ENCODE measurements at regions not wholly inside any gene's neighbourhood (a gene's known extent, or its start where the extent isn't known, plus 50 kb on each side); places are given as distances from the start of the nearest gene placed in this dataset.

DNA sequence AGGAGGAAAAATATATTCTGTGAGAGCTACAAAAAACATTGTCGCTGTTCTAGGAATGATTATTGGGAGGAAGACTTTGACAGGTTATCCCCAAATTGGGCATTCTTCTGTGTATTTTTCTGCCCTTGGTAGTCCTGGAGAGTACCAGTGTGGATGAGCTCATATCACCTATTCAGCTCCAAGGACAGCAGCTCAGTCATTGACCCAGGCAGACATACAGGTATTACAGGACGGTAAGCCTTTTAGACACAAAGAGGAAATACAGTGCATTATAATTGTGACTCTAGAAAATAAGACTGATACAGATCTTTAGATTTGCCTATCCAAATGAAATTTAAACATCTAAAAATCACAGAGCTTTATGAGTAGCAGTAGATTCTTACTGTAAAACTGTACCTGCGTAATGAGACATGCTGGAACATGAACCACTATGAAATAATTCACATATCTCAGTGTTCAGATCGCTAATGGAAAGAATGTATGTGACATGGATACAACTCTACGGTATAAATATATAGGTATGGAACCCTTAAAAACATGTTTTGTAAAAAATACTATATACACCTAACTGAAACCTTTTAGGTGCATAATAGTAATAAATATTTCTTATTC is 56.0 kb downstream of the PLK2 start:
- TF ChIP-seq, protein P1, sequence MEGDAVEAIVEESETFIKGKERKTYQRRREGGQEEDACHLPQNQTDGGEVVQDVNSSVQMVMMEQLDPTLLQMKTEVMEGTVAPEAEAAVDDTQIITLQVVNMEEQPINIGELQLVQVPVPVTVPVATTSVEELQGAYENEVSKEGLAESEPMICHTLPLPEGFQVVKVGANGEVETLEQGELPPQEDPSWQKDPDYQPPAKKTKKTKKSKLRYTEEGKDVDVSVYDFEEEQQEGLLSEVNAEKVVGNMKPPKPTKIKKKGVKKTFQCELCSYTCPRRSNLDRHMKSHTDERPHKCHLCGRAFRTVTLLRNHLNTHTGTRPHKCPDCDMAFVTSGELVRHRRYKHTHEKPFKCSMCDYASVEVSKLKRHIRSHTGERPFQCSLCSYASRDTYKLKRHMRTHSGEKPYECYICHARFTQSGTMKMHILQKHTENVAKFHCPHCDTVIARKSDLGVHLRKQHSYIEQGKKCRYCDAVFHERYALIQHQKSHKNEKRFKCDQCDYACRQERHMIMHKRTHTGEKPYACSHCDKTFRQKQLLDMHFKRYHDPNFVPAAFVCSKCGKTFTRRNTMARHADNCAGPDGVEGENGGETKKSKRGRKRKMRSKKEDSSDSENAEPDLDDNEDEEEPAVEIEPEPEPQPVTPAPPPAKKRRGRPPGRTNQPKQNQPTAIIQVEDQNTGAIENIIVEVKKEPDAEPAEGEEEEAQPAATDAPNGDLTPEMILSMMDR (IDR thresholded peaks at IDR 0.05): no peak
- no peak for TF ChIP-seq POLR2A (IDR thresholded peaks at IDR 0.05)
- WGBS, 2 donors: 60 to 70% methylated on average over 5 of the region's 5 CpGs
- no peak overlapping the region for H3K4me3 ChIP-seq (ENCODE audit: low read depth, poor library complexity, severe bottlenecking)
- no peak for DNase-seq (ENCODE audit: low spot score in 2 of 2)
- intact Hi-C loops (cut with DNase I; ENCODE audit: low total_unique reads): no loop called here

DNA sequence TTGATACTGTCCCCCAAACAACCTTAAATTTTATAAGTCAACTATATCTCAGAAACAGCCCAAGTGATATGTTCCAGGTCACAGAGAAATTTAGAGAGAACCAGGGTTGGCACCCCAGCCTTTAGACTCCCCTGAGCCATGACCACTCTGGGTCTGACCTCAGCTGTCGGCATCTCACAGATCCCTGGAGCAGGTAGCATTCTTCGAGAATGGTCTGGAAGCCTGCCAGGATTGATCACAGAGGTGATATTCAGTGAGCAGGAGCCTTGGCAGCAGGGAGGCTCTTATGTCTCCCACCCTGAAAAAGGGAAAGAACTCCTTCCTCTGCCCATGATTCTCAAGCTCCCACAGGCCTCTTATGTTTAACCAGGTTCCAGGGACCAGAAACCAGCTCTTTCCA is 58.2 kb downstream of the PLK2 start:
- TF ChIP-seq, protein P1 (IDR thresholded peaks at IDR 0.05): no peak
- TF ChIP-seq POLR2A (IDR thresholded peaks at IDR 0.05): no peak
- WGBS, 2 donors: 64 to 77% methylated on average over 2 of the region's 2 CpGs
- no peak for DNase-seq (ENCODE audit: low spot score in 2 of 2)
- intact Hi-C loops (cut with DNase I; ENCODE audit: low total_unique reads): no loop called here
- H3K4me3 ChIP-seq (ENCODE audit: low read depth, poor library complexity, severe bottlenecking): no peak overlapping the region

DNA sequence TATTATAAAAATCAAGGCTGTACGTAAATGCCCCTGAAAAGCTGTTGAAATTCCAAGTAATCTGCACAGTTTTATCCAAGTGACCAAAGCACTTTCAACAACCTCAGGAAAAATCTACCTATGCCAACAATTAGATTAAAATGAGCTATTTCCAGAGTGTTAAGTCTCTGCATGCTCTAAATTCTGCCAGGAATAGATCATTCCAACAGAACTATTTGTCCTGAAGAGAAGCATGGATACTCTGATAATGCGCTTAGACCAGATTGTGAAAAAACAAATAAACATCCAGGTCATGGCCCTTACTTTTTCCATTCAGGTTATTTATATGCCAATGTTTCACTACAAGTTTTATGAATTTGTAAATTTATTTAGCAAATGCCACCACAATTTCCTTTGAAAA is 59.1 kb downstream of the PLK2 start:
- intact Hi-C loops (cut with DNase I; ENCODE audit: low total_unique reads): no loop called here
- WGBS, 2 donors: 55 to 66% methylated on average over 2 of the region's 2 CpGs
- no peak overlapping the region for H3K4me3 ChIP-seq (ENCODE audit: low read depth, poor library complexity, severe bottlenecking)
- DNase-seq (ENCODE audit: low spot score in 2 of 2): no peak
- TF ChIP-seq, protein P1 (IDR thresholded peaks at IDR 0.05): no peak
- no peak for TF ChIP-seq POLR2A (IDR thresholded peaks at IDR 0.05)

DNA sequence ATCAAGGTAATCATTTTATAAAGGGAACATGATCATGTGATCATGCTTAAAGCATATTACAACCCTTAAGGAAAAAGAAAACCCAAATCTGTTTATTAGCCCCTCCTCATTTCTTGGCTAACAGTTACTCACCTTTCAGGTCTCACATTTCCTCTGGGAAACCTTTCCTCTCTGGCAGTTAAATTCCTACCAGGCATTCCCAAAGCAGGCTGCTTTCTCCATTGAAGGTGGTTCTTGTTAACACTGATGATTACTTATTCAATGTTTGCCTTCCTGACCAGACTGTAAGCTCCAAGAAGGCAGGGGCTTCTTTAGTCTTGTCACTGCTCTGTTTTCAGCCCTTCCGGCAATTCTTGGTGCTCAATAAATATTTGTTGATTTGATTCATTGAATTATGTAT is 59.9 kb downstream of the PLK2 start:
- TF ChIP-seq POLR2A (IDR thresholded peaks at IDR 0.05): no peak
- TF ChIP-seq, protein P1 (IDR thresholded peaks at IDR 0.05): no peak
- intact Hi-C loops (cut with DNase I; ENCODE audit: low total_unique reads): no loop called here
- WGBS, 2 donors: 93% methylated on average over 1 of the region's 1 CpG
- DNase-seq (ENCODE audit: low spot score in 2 of 2): no peak
- no peak overlapping the region for H3K4me3 ChIP-seq (ENCODE audit: low read depth, poor library complexity, severe bottlenecking)

DNA sequence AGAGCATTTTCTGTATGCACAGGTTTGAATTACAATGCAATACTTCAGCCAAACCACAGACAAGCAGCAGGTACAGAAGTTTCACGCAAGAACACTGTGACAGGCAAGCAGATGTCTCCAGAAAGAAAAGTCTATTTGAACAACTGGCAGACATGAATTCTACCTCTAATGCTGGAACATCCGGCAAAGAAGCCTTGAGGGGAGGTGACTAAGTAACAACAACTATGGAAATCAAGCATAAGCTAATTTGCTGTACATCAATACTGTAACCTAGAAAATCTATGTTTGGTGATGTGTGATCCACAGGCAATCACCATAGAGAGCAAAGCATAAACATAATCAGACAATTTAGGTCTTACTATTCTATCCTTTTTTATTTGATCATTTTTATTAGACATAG is 65.5 kb downstream of the PLK2 start:
- no peak for DNase-seq (ENCODE audit: low spot score in 2 of 2)
- 42 to 59% methylated on average over 2 of the region's 2 CpGs for WGBS, 2 donors
- intact Hi-C loops (cut with DNase I; ENCODE audit: low total_unique reads): no loop called here
- TF ChIP-seq, protein P1 (IDR thresholded peaks at IDR 0.05): no peak
- TF ChIP-seq POLR2A (IDR thresholded peaks at IDR 0.05): no peak
- no peak overlapping the region for H3K4me3 ChIP-seq (ENCODE audit: low read depth, poor library complexity, severe bottlenecking)

DNA sequence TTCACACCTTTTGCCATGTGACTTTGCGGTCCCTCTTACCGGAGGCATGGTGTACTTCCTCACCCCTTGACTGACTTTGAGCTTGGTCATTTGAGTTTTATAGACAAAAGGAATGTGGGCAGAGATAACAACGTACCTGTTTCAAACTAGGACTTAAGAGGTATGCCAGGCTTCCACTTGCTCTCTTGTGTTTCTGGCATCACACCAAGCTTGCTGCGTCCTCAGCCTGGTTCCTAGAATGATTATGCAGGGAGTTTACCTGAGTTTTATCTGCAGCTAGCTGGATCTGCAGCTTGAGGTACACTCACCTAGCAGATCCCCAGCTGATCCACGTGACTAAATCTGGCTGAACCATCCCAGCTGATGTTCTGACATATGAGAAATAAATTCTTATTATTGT is 66.2 kb downstream of the PLK2 start:
- no peak overlapping the region for H3K4me3 ChIP-seq (ENCODE audit: low read depth, poor library complexity, severe bottlenecking)
- WGBS, 2 donors: 53 to 61% methylated on average over 5 of the region's 5 CpGs
- intact Hi-C loops (cut with DNase I; ENCODE audit: low total_unique reads): no loop called here
- no peak for TF ChIP-seq POLR2A (IDR thresholded peaks at IDR 0.05)
- TF ChIP-seq, protein P1 (IDR thresholded peaks at IDR 0.05): no peak
- no peak for DNase-seq (ENCODE audit: low spot score in 2 of 2)

Data from lower leg skin (tissue), 4 donors.